ENCODE measurements at regions not wholly inside any gene's neighbourhood (a gene's known extent, or its start where the extent isn't known, plus 50 kb on each side); places are given as distances from the start of the nearest gene placed in this dataset.

DNA sequence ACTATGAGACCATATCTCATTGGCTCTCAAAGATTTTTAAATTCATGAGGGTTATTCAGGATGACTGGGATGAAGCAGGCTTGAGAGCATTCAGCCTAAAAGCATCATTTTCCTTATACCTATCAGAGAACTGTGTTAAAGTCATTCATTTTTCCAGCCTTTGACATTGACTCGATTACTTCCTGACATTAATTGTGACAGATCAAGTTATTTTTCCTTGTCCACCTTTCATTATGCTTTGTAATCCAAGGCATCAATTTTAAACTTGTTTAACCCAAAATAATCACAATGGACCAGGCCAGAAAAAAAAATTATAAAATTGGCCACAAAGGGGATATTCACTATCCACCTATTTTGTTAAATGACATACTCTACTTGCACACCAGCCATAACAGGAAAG is 1606.8 kb upstream of the PIK3C3 start:
- intact Hi-C loops (cut with micrococcal nuclease) = no loop called here
- ChIA-PET POLR2A (no interaction called here), CTCF (no interaction called here)
- Histone ChIP-seq H3K9me1 (replicated peaks; ENCODE audit: control insufficient read depth, extremely low read depth, insufficient read depth, low read length) (no peaks in the 10 kb centered on the region), H3K27ac (ENCODE audit: insufficient read depth, low read depth, low read length) (no peak overlapping the region), H3K4me1 (ENCODE audit: control insufficient read depth, extremely low read depth, insufficient read depth, low read length) (no peaks in the 10 kb centered on the region), H3K36me3 (ENCODE audit: control insufficient read depth in 2 of 2, extremely low read depth in 1 of 2, insufficient read depth in 2 of 2, low read length in 2 of 2) (no peaks in the 10 kb centered on the region), H3K9ac (replicated peaks; ENCODE audit: extremely low read depth, insufficient read depth, low read length) (no peak overlapping the region), H3K4me3 (replicated peaks in 1 of 3; ENCODE audit: insufficient read depth in 1 of 3, low read depth in 1 of 3, low read length in 3 of 3) (no peak overlapping the region), H4K20me1 (replicated peaks; ENCODE audit: control insufficient read depth, extremely low read depth, insufficient read depth, low read length) (no peaks in the 10 kb centered on the region), H3K27me3 (ENCODE audit: control insufficient read depth in 2 of 2, insufficient read depth in 2 of 2, low read length in 2 of 2) (no peaks in the 10 kb centered on the region), H3K79me2 (ENCODE audit: control insufficient read depth, insufficient read depth, low read length) (no peaks in the 10 kb centered on the region), H3K9me3 (replicated peaks; ENCODE audit: control insufficient read depth, insufficient read depth, low read length) (no peaks in the 10 kb centered on the region), H3K4me2 (ENCODE audit: insufficient read depth, low read length) (no peak overlapping the region), H2AFZ (ENCODE audit: low read depth, low read length) (no peak overlapping the region)
- TF ChIP-seq, protein P1, sequence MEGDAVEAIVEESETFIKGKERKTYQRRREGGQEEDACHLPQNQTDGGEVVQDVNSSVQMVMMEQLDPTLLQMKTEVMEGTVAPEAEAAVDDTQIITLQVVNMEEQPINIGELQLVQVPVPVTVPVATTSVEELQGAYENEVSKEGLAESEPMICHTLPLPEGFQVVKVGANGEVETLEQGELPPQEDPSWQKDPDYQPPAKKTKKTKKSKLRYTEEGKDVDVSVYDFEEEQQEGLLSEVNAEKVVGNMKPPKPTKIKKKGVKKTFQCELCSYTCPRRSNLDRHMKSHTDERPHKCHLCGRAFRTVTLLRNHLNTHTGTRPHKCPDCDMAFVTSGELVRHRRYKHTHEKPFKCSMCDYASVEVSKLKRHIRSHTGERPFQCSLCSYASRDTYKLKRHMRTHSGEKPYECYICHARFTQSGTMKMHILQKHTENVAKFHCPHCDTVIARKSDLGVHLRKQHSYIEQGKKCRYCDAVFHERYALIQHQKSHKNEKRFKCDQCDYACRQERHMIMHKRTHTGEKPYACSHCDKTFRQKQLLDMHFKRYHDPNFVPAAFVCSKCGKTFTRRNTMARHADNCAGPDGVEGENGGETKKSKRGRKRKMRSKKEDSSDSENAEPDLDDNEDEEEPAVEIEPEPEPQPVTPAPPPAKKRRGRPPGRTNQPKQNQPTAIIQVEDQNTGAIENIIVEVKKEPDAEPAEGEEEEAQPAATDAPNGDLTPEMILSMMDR (IDR thresholded peaks at IDR 0.05; ENCODE audit: extremely low read depth in 1 of 2, insufficient read depth in 1 of 2, low read depth in 1 of 2, low read length in 2 of 2) = no peak
- TF ChIP-seq MYC (IDR thresholded peaks at IDR 0.05; ENCODE audit: low read depth, low read length) (no peak), FOS (IDR thresholded peaks at IDR 0.05; ENCODE audit: borderline replicate concordance, insufficient read depth, low read length) (no peak), POLR2A (IDR thresholded peaks at IDR 0.05; ENCODE audit: low read depth, low read length) (no peak), POLR2AphosphoS5 (IDR thresholded peaks at IDR 0.05; ENCODE audit: insufficient read depth, low read depth, low read length) (no peak)
- FAIRE-seq (no peak), DNase-seq (ENCODE audit: low read depth, low spot score) (no peak)
- no TSS peak for BruUV-seq (replicated peaks)
- dilution Hi-C loops (cut with MboI; ENCODE audit: extremely low pct_ligation_motif_present, low sequenced_read_pairs) = no loop called here

DNA sequence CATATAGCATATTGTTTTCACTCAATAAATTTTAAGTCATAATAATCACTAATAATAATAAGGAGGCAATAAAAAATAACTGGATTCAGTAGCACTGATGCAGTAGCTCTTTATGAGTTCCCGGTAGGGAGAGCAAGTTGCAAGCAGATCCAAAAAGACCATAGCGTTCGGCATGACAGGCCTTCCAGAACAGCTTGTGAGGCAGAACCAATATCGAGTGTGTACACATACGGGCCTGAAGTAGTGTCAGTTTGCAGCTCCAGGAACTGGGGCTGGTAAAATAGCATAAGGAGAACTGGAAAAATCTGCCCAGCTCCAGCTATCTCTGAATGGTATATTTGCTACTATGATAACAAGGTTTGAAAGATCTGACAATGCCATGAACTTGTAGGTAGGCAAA is 1607.8 kb upstream of the PIK3C3 start:
- DNase-seq (ENCODE audit: low read depth, low spot score) = no peak
- no TSS peak for BruUV-seq (replicated peaks)
- no peaks in the 10 kb centered on the region for H4K20me1 ChIP-seq (replicated peaks; ENCODE audit: control insufficient read depth, extremely low read depth, insufficient read depth, low read length)
- no peak overlapping the region for H3K4me2 ChIP-seq (ENCODE audit: insufficient read depth, low read length)
- H3K27ac ChIP-seq (ENCODE audit: insufficient read depth, low read depth, low read length) = no peak overlapping the region
- FAIRE-seq = no peak
- POLR2A ChIA-PET = no interaction called here
- no peaks in the 10 kb centered on the region for H3K27me3 ChIP-seq (ENCODE audit: control insufficient read depth in 2 of 2, insufficient read depth in 2 of 2, low read length in 2 of 2)
- H3K36me3 ChIP-seq (ENCODE audit: control insufficient read depth in 2 of 2, extremely low read depth in 1 of 2, insufficient read depth in 2 of 2, low read length in 2 of 2) = no peaks in the 10 kb centered on the region
- no peaks in the 10 kb centered on the region for H3K9me1 ChIP-seq (replicated peaks; ENCODE audit: control insufficient read depth, extremely low read depth, insufficient read depth, low read length)
- intact Hi-C loops (cut with micrococcal nuclease) = no loop called here
- no peak overlapping the region for H3K4me3 ChIP-seq (replicated peaks in 1 of 3; ENCODE audit: insufficient read depth in 1 of 3, low read depth in 1 of 3, low read length in 3 of 3)
- CTCF ChIA-PET = no interaction called here
- TF ChIP-seq, protein P2, sequence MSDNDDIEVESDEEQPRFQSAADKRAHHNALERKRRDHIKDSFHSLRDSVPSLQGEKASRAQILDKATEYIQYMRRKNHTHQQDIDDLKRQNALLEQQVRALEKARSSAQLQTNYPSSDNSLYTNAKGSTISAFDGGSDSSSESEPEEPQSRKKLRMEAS (IDR thresholded peaks at IDR 0.05; ENCODE audit: insufficient read depth, insufficient read length) = no peak
- no peak for TF ChIP-seq POLR2AphosphoS5 (IDR thresholded peaks at IDR 0.05; ENCODE audit: insufficient read depth, low read depth, low read length)
- dilution Hi-C loops (cut with MboI; ENCODE audit: extremely low pct_ligation_motif_present, low sequenced_read_pairs) = no loop called here
- no peaks in the 10 kb centered on the region for H3K79me2 ChIP-seq (ENCODE audit: control insufficient read depth, insufficient read depth, low read length)
- H2AFZ ChIP-seq (ENCODE audit: low read depth, low read length) = no peak overlapping the region
- no peaks in the 10 kb centered on the region for H3K4me1 ChIP-seq (ENCODE audit: control insufficient read depth, extremely low read depth, insufficient read depth, low read length)
- H3K9ac ChIP-seq (replicated peaks; ENCODE audit: extremely low read depth, insufficient read depth, low read length) = no peak overlapping the region
- H3K9me3 ChIP-seq (replicated peaks; ENCODE audit: control insufficient read depth, insufficient read depth, low read length) = no peaks in the 10 kb centered on the region

Data from endothelial cell of umbilical vein (primary cell).